ENCODE measurements at regions not wholly inside any gene's neighbourhood (a gene's known extent, or its start where the extent isn't known, plus 50 kb on each side); places are given as distances from the start of the nearest gene placed in this dataset.

GRCh38 chr4:121485190-121485804, 104.5 kb upstream of the QRFPR start:
- no peak overlapping the region for H3K27ac ChIP-seq
- no peak overlapping the region for H3K9ac ChIP-seq
- no peaks in the 10 kb centered on the region for H3K9me2 ChIP-seq (ENCODE audit: insufficient read depth)
- no peak overlapping the region for H3K4me2 ChIP-seq (ENCODE audit: unreplicated experiment)
- in situ Hi-C loops (cut with MboI), result loop anchor here (10.0 kb wide), 1 partner anchor 250 kb away; no protein-coding TSS in a partner anchor
- no peaks in the 10 kb centered on the region for H4K20me1 ChIP-seq (ENCODE audit: insufficient read depth)
- 0 out of 2 replicates have a peak, but pooled peaks cover 3% of the 10 kb centered on the region for H3K27me3 ChIP-seq (replicated peaks; ENCODE audit: insufficient read depth)
- no peaks in the 10 kb centered on the region for H3F3A ChIP-seq (ENCODE audit: insufficient read depth)
- no peaks in the 10 kb centered on the region for H3K9me3 ChIP-seq (ENCODE audit: low read depth)
- no peak for DNase-seq
- 32 to 68% methylated on average over 4 of the region's 4 CpGs for WGBS, 2 experiments (ENCODE audit: low coverage in 1 of 2, low lambda C conversion rate in 2 of 2, missing lambda C conversion rate in 2 of 2)
- no peak overlapping the region for H2AFZ ChIP-seq
- H3K4me1 ChIP-seq (ENCODE audit: insufficient read depth), result no peaks in the 10 kb centered on the region
- TF ChIP-seq EZH2 (IDR thresholded peaks at IDR 0.05; ENCODE audit: insufficient read depth, poor library complexity, severe bottlenecking) (no peak), EZH2phosphoT487 (IDR thresholded peaks at IDR 0.05; ENCODE audit: insufficient read depth, low read depth) (no peak)
- H3K36me3 ChIP-seq (ENCODE audit: low read depth), result no peaks in the 10 kb centered on the region
- no peak overlapping the region for H3K4me3 ChIP-seq
- no peaks in the 10 kb centered on the region for H3K79me2 ChIP-seq (ENCODE audit: insufficient read depth)

- Histone ChIP-seq H3K4me1 (ENCODE audit: insufficient read depth) (no peaks in the 10 kb centered on the region), H3K9me3 (ENCODE audit: low read depth) (no peaks in the 10 kb centered on the region), H3K36me3 (ENCODE audit: low read depth) (no peaks in the 10 kb centered on the region), H3K9me2 (ENCODE audit: insufficient read depth) (no peaks in the 10 kb centered on the region), H2AFZ (no peak overlapping the region), H3K4me3 (no peak overlapping the region), H3K27ac (no peak overlapping the region), H3K27me3 (replicated peaks; ENCODE audit: insufficient read depth) (0 out of 2 replicates have a peak, but pooled peaks cover 3% of the 10 kb centered on the region), H3K9ac (no peak overlapping the region), H3F3A (ENCODE audit: insufficient read depth) (no peaks in the 10 kb centered on the region), H3K79me2 (ENCODE audit: insufficient read depth) (no peaks in the 10 kb centered on the region), H3K4me2 (ENCODE audit: unreplicated experiment) (no peak overlapping the region), H4K20me1 (ENCODE audit: insufficient read depth) (no peaks in the 10 kb centered on the region)
- peak; percentile 82 for DNase-seq
- WGBS, 2 experiments (ENCODE audit: low coverage in 1 of 2, low lambda C conversion rate in 2 of 2, missing lambda C conversion rate in 2 of 2), result 0 to 11% methylated on average over 1 of the region's 1 CpG
- TF ChIP-seq EZH2 (IDR thresholded peaks at IDR 0.05; ENCODE audit: insufficient read depth, poor library complexity, severe bottlenecking) (no peak), EZH2phosphoT487 (IDR thresholded peaks at IDR 0.05; ENCODE audit: insufficient read depth, low read depth) (no peak)
- in situ Hi-C loops (cut with MboI), result loop anchor here (10.0 kb wide), 1 partner anchor 250 kb away; no protein-coding TSS in a partner anchor
Measured at GRCh38 chr4:121484633-121485032, 103.8 kb upstream of the QRFPR start.

GRCh38 chr4:121479808-121480207, 99.0 kb upstream of the QRFPR start:
- DNase-seq, result peak; percentile 16
- Histone ChIP-seq H3K27ac (no peak overlapping the region), H3K4me3 (no peak overlapping the region), H3K9me2 (ENCODE audit: insufficient read depth) (no peaks in the 10 kb centered on the region), H2AFZ (no peak overlapping the region), H3K36me3 (ENCODE audit: low read depth) (no peaks in the 10 kb centered on the region), H3K79me2 (ENCODE audit: insufficient read depth) (no peaks in the 10 kb centered on the region), H3K27me3 (replicated peaks; ENCODE audit: insufficient read depth) (0 out of 2 replicates have a peak, but pooled peaks cover 6% of the 10 kb centered on the region), H4K20me1 (ENCODE audit: insufficient read depth) (no peaks in the 10 kb centered on the region), H3K9ac (no peak overlapping the region), H3F3A (ENCODE audit: insufficient read depth) (no peaks in the 10 kb centered on the region), H3K4me2 (ENCODE audit: unreplicated experiment) (no peak overlapping the region), H3K9me3 (ENCODE audit: low read depth) (no peaks in the 10 kb centered on the region), H3K4me1 (ENCODE audit: insufficient read depth) (no peaks in the 10 kb centered on the region)
- no peak for TF ChIP-seq EZH2phosphoT487 (IDR thresholded peaks at IDR 0.05; ENCODE audit: insufficient read depth, low read depth)
- TF ChIP-seq EZH2 (IDR thresholded peaks at IDR 0.05; ENCODE audit: insufficient read depth, poor library complexity, severe bottlenecking), result no peak
- in situ Hi-C loops (cut with MboI), result loop anchor here (10.0 kb wide), 1 partner anchor 255 kb away; no protein-coding TSS in a partner anchor
- 13 to 15% methylated on average over 1 of the region's 1 CpG for WGBS, 2 experiments (ENCODE audit: low coverage in 1 of 2, low lambda C conversion rate in 2 of 2, missing lambda C conversion rate in 2 of 2)

- Histone ChIP-seq H3K4me2 (ENCODE audit: unreplicated experiment) (no peak overlapping the region), H3K36me3 (ENCODE audit: low read depth) (no peaks in the 10 kb centered on the region), H3K27ac (no peak overlapping the region), H3K79me2 (ENCODE audit: insufficient read depth) (no peaks in the 10 kb centered on the region), H3K4me3 (no peak overlapping the region), H3K9ac (no peak overlapping the region), H3K27me3 (replicated peaks; ENCODE audit: insufficient read depth) (0 out of 2 replicates have a peak, but pooled peaks cover 6% of the 10 kb centered on the region), H4K20me1 (ENCODE audit: insufficient read depth) (no peaks in the 10 kb centered on the region), H2AFZ (peak overlapping the region; percentile 17; the same call in 1 of the 2 replicates), H3K4me1 (ENCODE audit: insufficient read depth) (no peaks in the 10 kb centered on the region), H3K9me2 (ENCODE audit: insufficient read depth) (0 out of 2 replicates have a peak, but pooled peaks cover 3% of the 10 kb centered on the region), H3K9me3 (ENCODE audit: low read depth) (no peaks in the 10 kb centered on the region), H3F3A (ENCODE audit: insufficient read depth) (no peaks in the 10 kb centered on the region)
- WGBS, 2 experiments (ENCODE audit: low coverage in 1 of 2, low lambda C conversion rate in 2 of 2, missing lambda C conversion rate in 2 of 2), result 55 to 67% methylated on average over 2 of the region's 2 CpGs
- TF ChIP-seq EZH2phosphoT487 (IDR thresholded peaks at IDR 0.05; ENCODE audit: insufficient read depth, low read depth) (no peak), EZH2 (IDR thresholded peaks at IDR 0.05; ENCODE audit: insufficient read depth, poor library complexity, severe bottlenecking) (no peak)
- in situ Hi-C loops (cut with MboI), result no loop called here
- no peak for DNase-seq
Measured at GRCh38 chr4:121477480-121477879, 96.7 kb upstream of the QRFPR start.

Data from GM23248 (cell line).